22Rv1 (cell line): ENCODE measurements at regions not wholly inside any gene's neighbourhood (a gene's known extent, or its start where the extent isn't known, plus 50 kb on each side); places are given as distances from the start of the nearest gene placed in this dataset.

Experiments used
- H3K27ac ChIP-seq: fragments of 450-650 bp; 2 replicates; pipeline ENCODE4 v1.5.1; 2017
- CTCF ChIP-seq: fragments of 450-650 bp; IDR thresholded peaks from 2 replicates; pipeline ENCODE4 v1.5.1; 2017; ENCODE audit warnings: mild to moderate bottlenecking
- ZFX ChIP-seq: fragments of 450-650 bp; IDR thresholded peaks from 2 replicates; pipeline ENCODE4 v1.6.1; 2017; ENCODE audit warnings: antibody characterized with exemption, borderline replicate concordance

GRCh38 chr7:106765727-106766355 is 99.2 kb upstream of the PIK3CG start:
- TF ChIP-seq ZFX (no peak), CTCF (no peak)

DNA sequence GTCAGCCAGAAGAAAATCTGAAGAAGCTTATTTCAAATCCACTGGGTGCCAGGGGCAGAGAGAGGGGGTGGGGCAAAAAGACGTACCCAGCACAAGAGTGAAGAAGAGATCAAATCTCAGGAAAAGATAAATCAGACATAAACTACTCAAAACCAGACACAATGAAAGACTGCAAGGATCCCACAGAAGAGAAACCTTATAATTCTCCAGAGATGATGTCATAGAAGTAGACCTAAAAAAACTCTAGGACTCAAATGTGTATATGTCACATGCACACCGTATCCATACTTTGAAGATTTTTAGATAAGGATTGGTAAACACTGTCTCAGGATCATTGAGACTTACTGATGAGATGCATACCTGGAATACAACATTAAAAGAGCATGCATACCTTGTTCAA is 98.5 kb upstream of the PIK3CG start:
- no peak for TF ChIP-seq CTCF
- no peak overlapping the region for H3K27ac ChIP-seq

More at GRCh38 chr7:106765727-106766355, 99.2 kb upstream of the PIK3CG start:
- H3K27ac ChIP-seq: no peak overlapping the region

GRCh38 chr7:106767078-106767477 is 98.0 kb upstream of the PIK3CG start:
- H3K27ac ChIP-seq: no peak overlapping the region
- no peak for TF ChIP-seq CTCF
- TF ChIP-seq ZFX: no peak

DNA sequence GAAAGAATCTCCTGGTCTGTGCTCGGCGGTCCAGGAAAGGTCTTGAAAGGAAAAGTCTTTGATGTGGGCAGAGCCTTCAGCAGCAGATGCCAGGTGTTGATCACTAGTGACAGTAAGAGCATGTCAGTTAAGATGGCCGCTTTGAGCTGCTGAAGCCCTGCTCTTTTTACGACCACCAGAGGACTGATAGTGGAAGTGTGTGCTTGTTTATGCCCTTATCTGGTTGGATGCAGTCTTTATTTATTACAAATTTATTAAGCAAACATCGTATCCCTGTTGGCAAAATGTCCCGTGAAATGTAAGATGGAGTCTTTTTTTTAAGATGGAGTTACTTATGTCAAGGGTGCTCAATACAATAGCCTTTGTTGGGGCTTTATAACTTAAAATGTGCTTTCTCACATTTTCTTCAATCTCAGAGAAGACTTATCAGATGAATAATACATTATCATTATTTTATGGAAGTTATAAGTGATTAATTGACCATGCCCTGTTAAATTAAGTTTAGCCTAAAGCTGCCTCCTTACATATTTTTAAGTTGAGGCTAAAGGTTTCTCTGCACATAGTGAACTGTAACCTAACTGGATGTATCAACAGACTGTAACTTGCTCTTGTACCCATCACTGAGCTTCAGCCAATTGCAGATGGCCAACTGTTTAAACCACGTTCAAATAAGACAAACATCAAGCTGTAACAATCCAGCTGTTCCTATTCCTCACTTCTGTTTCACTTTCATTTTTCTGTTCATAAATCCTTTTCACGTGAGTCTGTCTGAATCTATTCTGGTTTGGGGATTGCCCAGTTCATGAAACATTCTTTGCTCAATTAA is 97.4 kb upstream of the PIK3CG start:
- TF ChIP-seq CTCF (no peak), ZFX (no peak)
- H3K27ac ChIP-seq: no peak overlapping the region

DNA sequence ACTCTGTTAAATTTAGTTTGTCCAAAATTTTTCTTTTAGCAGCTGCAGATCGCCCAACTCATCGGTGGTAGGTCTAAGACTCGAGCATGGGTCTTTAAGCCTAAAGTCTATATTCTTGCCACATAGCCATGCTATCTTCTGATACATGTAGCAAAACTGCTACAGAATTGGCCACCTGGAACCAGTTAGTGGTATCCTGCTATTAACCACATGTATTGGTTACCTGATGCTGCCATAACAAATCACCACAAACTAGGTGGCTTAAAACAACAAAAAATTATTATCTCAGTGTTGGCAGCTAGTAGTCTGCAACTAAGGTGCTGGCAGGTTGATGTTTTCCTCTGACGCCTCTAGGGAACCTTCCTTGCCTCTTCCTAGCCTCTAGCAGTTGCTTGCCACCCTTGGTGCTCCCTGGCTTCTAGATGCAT is 96.7 kb upstream of the PIK3CG start:
- no peak overlapping the region for H3K27ac ChIP-seq

DNA sequence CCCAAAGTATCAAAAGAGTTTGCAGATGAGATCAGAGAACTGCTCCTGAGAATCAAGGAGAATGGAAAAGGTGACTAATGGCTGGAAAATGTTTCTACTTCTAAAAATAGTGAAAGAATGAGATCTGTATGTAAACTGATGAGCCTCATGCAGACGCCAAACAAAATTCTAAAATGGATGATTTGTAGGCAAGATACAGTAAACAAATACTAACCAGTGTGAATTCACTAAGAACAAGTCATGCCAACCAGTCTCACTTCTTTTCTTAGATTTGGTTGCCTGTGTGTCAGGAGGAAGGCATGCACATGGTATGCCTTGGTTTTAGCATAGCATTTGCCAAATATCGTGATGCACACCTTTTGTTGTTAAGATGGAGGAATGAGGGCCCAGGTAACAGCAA is 94.9 kb upstream of the PIK3CG start:
- no peak for TF ChIP-seq CTCF
- no peak for TF ChIP-seq ZFX
- H3K27ac ChIP-seq: no peak overlapping the region

More for the DNA sequence above, 96.7 kb upstream of the PIK3CG start:
- TF ChIP-seq CTCF (no peak), ZFX (no peak)

GRCh38 chr7:106772655-106773108 is 92.4 kb upstream of the PIK3CG start:
- H3K27ac ChIP-seq: no peak overlapping the region
- TF ChIP-seq ZFX (no peak), CTCF (no peak)
